CD14-positive monocyte (primary cell): ENCODE measurements at regions not wholly inside any gene's neighbourhood (a gene's known extent, or its start where the extent isn't known, plus 50 kb on each side); places are given as distances from the start of the nearest gene placed in this dataset.

Experiments used
- DNase-seq, 3 donors: peaks; one replicate each; pipeline ENCODE4 v3.0.0-alpha.2; 2011 to 2022
- H2AFZ ChIP-seq: 2 replicates; pipeline ENCODE4 v1.6.0; 2012; ENCODE audit warnings: mild to moderate bottlenecking, low read depth, low read length, inconsistent platforms; ENCODE audit not compliant: insufficient read depth, poor library complexity, severe bottlenecking
- H3K27ac ChIP-seq, 2 donors: 1 replicate in 1 of 2; 2 replicates in 1 of 2; pipeline ENCODE4 v1.5.1; 2012 to 2013; ENCODE audit warnings: low read length in 2 of 2, control low read depth in 1 of 2, inconsistent platforms in 1 of 2, low read depth in 1 of 2, mild to moderate bottlenecking in 1 of 2
- H3K27me3 ChIP-seq, 2 donors: one replicate each; pipeline versions ENCODE4 v1.6.0 to v1.6.1; 2011 to 2013; ENCODE audit warnings: low read length in 2 of 2; ENCODE audit not compliant: control insufficient read depth in 2 of 2, insufficient read depth in 2 of 2
- H3K36me3 ChIP-seq, 2 donors: replicated peaks in 1 of 2; 1 replicate in 1 of 2; 2 replicates in 1 of 2; pipeline versions ENCODE4 v1.5.1 to v1.6.1; 2012 to 2013; ENCODE audit warnings: low read length in 2 of 2, control low read depth in 1 of 2, inconsistent platforms in 1 of 2, mild to moderate bottlenecking in 1 of 2; ENCODE audit not compliant: insufficient read depth in 2 of 2, control insufficient read depth in 1 of 2
- H3K4me1 ChIP-seq, 2 donors: 1 replicate in 1 of 2; 2 replicates in 1 of 2; pipeline versions ENCODE4 v1.5.1 to v1.6.1; 2012 to 2013; ENCODE audit warnings: low read length in 2 of 2, control low read depth in 1 of 2, inconsistent platforms in 1 of 2, mild to moderate bottlenecking in 1 of 2, moderate library complexity in 1 of 2; ENCODE audit not compliant: insufficient read depth in 2 of 2, control insufficient read depth in 1 of 2
- H3K4me2 ChIP-seq: replicated peaks from 2 replicates; pipeline ENCODE3; 2012; ENCODE audit warnings: low read length, moderate library complexity, mild to moderate bottlenecking; ENCODE audit not compliant: poor library complexity, severe bottlenecking; ENCODE audit errors: extremely low read depth
- H3K4me3 ChIP-seq, 3 experiments: fragments of 200-600 bp in 1 of 3; sonication (generic) in 1 of 3; replicated peaks in 1 of 3; 1 replicate in 2 of 3; 2 replicates in 1 of 3; pipeline ENCODE4 v1.5.1; 2011 to 2013; ENCODE audit warnings: low read length in 3 of 3, mild to moderate bottlenecking in 3 of 3, control low read depth in 2 of 3, low read depth in 2 of 3, inconsistent platforms in 1 of 3, moderate library complexity in 1 of 3
- H3K79me2 ChIP-seq: 2 replicates; pipeline ENCODE4 v1.6.0; 2012; ENCODE audit warnings: mild to moderate bottlenecking, control low read depth, inconsistent platforms, low read length, moderate library complexity; ENCODE audit not compliant: insufficient read depth
- H3K9ac ChIP-seq: 2 replicates; pipeline ENCODE4 v1.6.0; 2017; ENCODE audit warnings: low read length, mild to moderate bottlenecking; ENCODE audit not compliant: insufficient read depth, poor library complexity, severe bottlenecking
- H3K9me3 ChIP-seq, 2 donors: replicated peaks in 1 of 2; 1 replicate in 1 of 2; 2 replicates in 1 of 2; pipeline versions ENCODE4 v1.5.1 to v1.6.1; 2012 to 2013; ENCODE audit warnings: low read length in 2 of 2, control low read depth in 1 of 2; ENCODE audit not compliant: control insufficient read depth in 1 of 2, insufficient read depth in 1 of 2
- H4K20me1 ChIP-seq: 2 replicates; pipeline ENCODE4 v1.6.0; 2012; ENCODE audit warnings: mild to moderate bottlenecking, low read length, control low read depth, moderate library complexity; ENCODE audit not compliant: insufficient read depth
- H3K27ac Mint-ChIP-seq, 7 donors: one replicate each; pipeline ENCODE4 v1.8.0; 2020; ENCODE audit warnings: mild to moderate bottlenecking in 7 of 7, mixed read lengths in 7 of 7, moderate library complexity in 6 of 7, inconsistent platforms in 2 of 7
- H3K27me3 Mint-ChIP-seq, 3 donors: one replicate each; pipeline ENCODE4 v1.8.0; 2021 to 2022; ENCODE audit warnings: low read depth in 3 of 3, mild to moderate bottlenecking in 3 of 3, mixed read lengths in 3 of 3, moderate library complexity in 3 of 3, inconsistent platforms in 1 of 3
- H3K36me3 Mint-ChIP-seq, 2 donors: one replicate each; pipeline ENCODE4 v1.8.0; 2020; ENCODE audit warnings: mixed read lengths in 2 of 2, inconsistent platforms in 1 of 2, mild to moderate bottlenecking in 1 of 2
- H3K4me1 Mint-ChIP-seq: one replicate; pipeline ENCODE4 v1.8.0; 2020; ENCODE audit warnings: mild to moderate bottlenecking, mixed read lengths
- H3K4me3 Mint-ChIP-seq, 2 donors: one replicate each; pipeline ENCODE4 v1.8.0; 2020; ENCODE audit warnings: mild to moderate bottlenecking in 2 of 2, mixed read lengths in 2 of 2, moderate library complexity in 1 of 2
- H3K9me3 Mint-ChIP-seq, 7 donors: one replicate each; pipeline ENCODE4 v1.8.0; 2020 to 2022; ENCODE audit warnings: mixed read lengths in 7 of 7, mild to moderate bottlenecking in 6 of 7, moderate library complexity in 6 of 7, inconsistent platforms in 2 of 7
- CTCF ChIP-seq: fragments of 200-600 bp; IDR thresholded peaks from one replicate; pipeline ENCODE4 v1.8.0; 2022; ENCODE audit warnings: antibody characterized with exemption, mild to moderate bottlenecking
- WGBS: methylation state at CpG from one replicate; pipeline ENCODE4 v1.1.5; 2013; ENCODE audit warnings: missing lambda C conversion rate; ENCODE audit not compliant: insufficient coverage; 5-methylcytosine and 5-hydroxymethylcytosine counted together
- intact Hi-C, 2 donors: fragments of 100-400 bp; cut with micrococcal nuclease; formaldehyde crosslinking; loops; one replicate each; pipeline versions ENCODE4 v1.15.0 to v1.15.1; 2023

DNA sequence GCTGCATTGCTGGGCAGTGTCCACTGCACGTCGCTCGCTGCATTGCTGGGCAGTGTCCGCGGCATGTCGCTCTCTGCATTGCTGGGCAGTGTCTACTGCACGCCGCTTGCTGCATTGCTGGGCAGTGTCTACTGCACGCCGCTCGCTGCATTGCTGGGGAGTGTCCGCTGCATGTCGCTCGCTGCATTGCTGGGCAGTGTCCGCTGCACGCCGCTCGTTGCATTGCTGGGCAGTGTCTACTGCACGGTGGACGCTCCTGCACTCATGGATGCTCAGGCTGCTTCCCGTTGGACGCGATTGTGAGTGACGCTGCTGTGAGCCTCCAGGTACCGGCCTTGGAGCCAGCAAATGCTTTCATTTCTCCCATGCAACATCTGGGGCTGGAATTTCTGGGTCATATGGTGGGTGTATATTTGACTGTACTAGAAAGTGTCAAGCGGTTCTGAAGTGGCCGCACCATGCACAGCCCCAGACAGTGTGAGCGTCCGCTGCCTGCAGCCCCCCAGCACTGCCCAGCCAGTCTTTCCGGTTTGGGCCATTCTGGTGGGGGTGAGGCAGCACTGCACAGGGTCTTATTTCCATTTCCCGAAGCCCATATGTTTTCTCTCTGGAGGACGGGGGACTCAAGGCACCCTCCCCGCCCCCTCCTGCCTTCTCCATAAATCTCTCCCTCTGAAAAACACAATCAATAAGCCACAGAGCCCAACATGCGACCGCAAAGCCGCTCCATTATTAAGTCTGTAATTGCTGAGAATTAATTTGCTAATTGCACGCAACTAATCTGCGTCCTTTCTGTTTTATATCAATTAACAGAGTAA lies 97.4 kb downstream of the YTHDF1 start:
- Histone ChIP-seq H3K4me3 (no peak overlapping the region), H4K20me1 (no peaks in the 10 kb centered on the region), H3K27ac (no peak overlapping the region), H3K79me2 (no peaks in the 10 kb centered on the region), H3K9ac (no peak overlapping the region), H3K4me1 (no peaks in the 10 kb centered on the region), H2AFZ (no peak overlapping the region), H3K4me2 (no peak overlapping the region), H3K27me3 (peaks cover 0 to 5% of the 10 kb centered on the region in 2 donors), H3K9me3 (no peaks in the 10 kb centered on the region), H3K36me3 (no peaks in the 10 kb centered on the region)
- WGBS, result 94% methylated on average over 27 of the region's 38 CpGs
- H3K4me3 Mint-ChIP-seq, result no peak overlapping the region
- H3K36me3 Mint-ChIP-seq, result no peaks in the 10 kb centered on the region
- TF ChIP-seq CTCF, result no peak
- no peaks in the 10 kb centered on the region for H3K4me1 Mint-ChIP-seq
- H3K27ac Mint-ChIP-seq, result no peak overlapping the region
- intact Hi-C loops, result no loop called here
- DNase-seq, result no peak
- H3K27me3 Mint-ChIP-seq, result peaks cover 9 to 29% (median 13%) of the 10 kb centered on the region in 3 donors
- H3K9me3 Mint-ChIP-seq, result peaks cover 0 to 6% (median 0%) of the 10 kb centered on the region in 7 donors

GRCh38 chr20:63117661-63118302 lies 98.1 kb downstream of the YTHDF1 start:
- peaks cover 0 to 4% (median 0%) of the 10 kb centered on the region in 7 donors for H3K9me3 Mint-ChIP-seq
- 91% methylated on average over 18 of the region's 25 CpGs for WGBS
- no peak for DNase-seq
- no peaks in the 10 kb centered on the region for H3K36me3 Mint-ChIP-seq
- H3K9me3 ChIP-seq, result no peaks in the 10 kb centered on the region
- TF ChIP-seq CTCF, result no peak
- no peak overlapping the region for H3K9ac ChIP-seq
- H3K36me3 ChIP-seq, result no peaks in the 10 kb centered on the region
- no peak overlapping the region for H3K27ac ChIP-seq
- no peak overlapping the region for H3K4me3 ChIP-seq
- H3K27me3 Mint-ChIP-seq, result peaks cover 9 to 29% (median 12%) of the 10 kb centered on the region in 3 donors
- no peaks in the 10 kb centered on the region for H3K79me2 ChIP-seq
- H3K27ac Mint-ChIP-seq, result no peak overlapping the region
- no peaks in the 10 kb centered on the region for H4K20me1 ChIP-seq
- peaks cover 0 to 5% of the 10 kb centered on the region in 2 donors for H3K27me3 ChIP-seq
- intact Hi-C loops, result no loop called here
- H2AFZ ChIP-seq, result no peak overlapping the region
- H3K4me2 ChIP-seq, result no peak overlapping the region
- H3K4me1 ChIP-seq, result no peaks in the 10 kb centered on the region
- H3K4me3 Mint-ChIP-seq, result no peak overlapping the region
- no peaks in the 10 kb centered on the region for H3K4me1 Mint-ChIP-seq
